Brain pericyte (primary cell): ENCODE measurements at regions not wholly inside any gene's neighbourhood (a gene's known extent, or its start where the extent isn't known, plus 50 kb on each side); places are given as distances from the start of the nearest gene placed in this dataset.
"Not testable (repeated sequence)": the region's sequence is repeated elsewhere in the genome, so short reads cannot be mapped to it uniquely, and the experiment has no call there.

Experiments used
- DNase-seq: peaks from one replicate; pipeline ENCODE4 v3.0.0-alpha.2; 2012; ENCODE audit warnings: low read depth, low spot score

DNA sequence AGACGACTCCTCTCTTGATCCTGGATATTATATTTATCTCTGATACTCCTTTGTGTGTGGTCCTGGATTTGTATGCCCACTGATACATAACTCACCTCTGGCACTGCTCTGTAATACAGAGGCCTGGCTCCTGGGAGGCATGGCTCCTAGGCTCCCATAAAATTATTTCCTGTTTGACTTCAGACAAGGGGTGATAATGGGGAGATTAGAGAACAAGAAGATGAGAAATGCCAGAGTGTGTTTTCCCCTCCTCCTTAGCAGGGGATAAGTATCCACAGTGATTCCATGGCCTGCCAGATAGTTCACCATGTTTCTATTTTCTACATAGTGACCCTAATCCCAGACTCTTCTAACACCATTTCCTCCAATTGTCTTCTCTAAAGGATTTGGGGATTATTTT is 165.7 kb upstream of the PLSCR5 start:
- DNase-seq: no peak

DNA sequence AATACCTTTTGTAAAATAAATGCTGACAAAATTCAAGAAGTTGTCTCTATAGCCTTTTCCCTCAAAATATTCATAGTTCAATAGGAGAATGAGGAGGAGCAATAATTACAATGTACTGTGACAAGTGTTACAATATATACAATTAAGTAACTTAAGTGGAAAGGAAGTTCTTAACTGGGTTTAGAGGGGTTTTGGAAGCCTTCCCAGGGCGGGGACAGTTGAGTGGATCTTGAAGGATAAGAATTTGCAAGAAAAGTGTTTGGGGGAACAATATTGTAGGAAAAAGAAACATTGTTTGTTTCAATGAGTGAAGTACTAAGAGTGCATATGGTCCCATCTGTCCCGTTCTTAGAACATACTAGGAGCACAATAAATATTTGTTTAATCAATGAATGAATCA is 165.2 kb upstream of the PLSCR5 start:
- no peak for DNase-seq

DNA sequence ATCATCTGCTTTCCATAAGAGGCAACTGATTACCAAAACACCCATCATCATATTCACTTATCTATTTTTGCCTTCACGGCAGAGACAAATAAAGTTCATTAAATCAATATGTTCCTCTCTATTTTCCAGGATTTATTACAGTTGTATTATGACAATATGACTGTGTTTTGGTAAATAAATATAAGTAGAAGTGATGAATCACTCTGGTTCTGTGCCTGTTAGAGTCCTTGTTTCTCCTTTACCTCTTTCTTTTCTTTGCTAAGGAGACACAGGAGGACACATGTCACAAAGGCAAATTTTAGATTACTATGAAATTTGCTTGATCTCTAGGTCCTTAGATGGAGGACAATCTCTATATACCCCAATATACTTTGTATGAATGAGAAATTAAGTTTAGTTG is 152.6 kb upstream of the PLSCR5 start:
- DNase-seq: no peak

DNA sequence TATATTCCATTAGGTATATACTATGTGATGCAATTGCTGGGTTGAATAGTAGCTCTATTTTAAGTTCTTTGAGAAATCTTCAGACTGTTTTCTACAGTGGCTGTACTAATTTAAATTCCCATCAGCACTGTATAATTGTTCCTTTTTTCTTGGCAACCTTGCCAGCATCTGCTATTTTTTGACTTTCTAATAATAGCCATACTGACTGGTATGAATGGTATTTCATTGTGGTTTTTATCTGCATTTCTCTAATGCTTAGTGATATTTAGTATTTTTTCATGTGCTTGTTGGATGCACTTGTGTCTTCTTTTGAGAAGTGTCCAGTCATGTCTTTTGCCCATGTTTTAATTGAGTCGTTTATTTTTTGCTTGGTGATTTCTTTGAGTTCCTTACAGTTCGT is 145.1 kb upstream of the PLSCR5 start:
- no peak for DNase-seq

DNA sequence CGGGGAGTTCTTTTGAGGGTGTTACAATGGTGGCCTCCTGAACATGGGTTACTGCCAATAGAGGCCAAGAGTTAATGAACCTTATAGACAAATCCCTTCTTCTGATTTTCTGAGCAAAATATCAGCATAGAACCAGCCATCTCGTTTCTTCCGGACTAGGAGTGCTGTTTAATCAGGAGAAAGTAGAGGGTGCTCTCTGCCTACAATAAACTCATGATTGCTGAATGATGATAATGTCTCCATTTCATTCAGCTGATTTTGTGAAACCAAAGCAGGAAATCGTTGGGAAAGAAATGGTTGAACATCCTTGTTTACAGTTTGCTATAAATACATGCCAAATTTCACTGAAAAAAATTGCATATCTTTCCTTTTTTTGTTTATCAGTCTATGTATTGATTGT is 142.8 kb upstream of the PLSCR5 start:
- DNase-seq: peak; percentile 64

DNA sequence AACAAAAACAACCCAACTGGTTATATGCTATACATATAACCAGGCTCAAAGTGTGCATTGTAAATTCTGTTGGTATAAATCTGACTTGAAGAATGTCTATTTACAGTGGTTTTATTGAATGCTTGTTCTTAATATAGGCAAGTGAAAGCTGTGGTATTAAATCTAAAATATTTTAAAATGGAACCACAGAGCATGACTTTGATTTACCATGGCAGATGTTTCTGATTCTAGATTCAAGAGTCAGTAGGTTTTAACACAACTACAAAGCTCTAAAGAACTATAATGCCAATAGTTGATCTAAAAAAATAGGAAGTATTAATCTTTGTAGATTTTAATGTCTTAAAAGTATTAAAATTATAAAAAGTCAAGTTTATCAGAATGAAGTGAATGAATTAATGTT is 141.9 kb upstream of the PLSCR5 start:
- no peak for DNase-seq

DNA sequence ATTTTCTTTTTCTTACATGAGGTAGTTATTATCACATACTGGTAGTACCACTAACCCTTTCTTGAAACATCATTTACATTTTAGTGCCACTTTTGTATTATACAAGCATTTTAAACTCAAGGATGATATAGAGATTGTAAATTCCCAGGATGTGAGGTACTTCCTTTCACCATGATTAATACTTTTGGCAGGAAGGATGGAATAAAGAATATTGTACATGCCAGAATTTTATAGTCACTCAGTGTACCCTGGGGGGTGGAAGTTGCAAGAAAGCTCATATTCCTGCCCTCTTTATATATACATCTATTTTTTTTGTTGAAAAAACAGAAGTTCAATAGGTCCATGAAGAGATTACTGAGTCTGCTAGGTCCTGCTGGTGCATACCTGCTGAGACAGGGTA is 141.0 kb upstream of the PLSCR5 start:
- peak; percentile 45 for DNase-seq

DNA sequence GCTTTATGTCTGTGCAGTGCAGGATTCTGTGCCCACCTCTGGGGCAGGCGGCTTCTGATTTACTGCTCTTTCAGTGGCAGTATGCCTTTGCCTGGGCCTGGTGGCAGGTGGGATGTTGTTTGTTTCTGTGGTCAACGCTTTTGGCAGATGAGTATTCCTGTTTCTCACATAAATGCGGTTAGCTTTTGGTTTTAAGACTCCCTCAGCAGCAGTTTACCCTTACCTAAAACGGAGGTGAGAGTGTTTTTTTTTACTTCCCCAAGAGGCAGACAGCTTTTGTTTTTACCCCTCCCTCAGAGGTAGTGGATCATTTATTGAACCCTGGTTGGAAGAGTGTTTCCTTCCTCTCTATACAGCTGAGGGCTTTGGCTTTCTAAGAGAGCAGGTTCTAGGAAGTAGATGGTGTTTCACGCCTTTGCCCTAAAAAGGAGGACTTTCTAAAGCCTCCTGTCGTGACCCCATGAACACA is 134.1 kb upstream of the PLSCR5 start:
- no peak for DNase-seq

DNA sequence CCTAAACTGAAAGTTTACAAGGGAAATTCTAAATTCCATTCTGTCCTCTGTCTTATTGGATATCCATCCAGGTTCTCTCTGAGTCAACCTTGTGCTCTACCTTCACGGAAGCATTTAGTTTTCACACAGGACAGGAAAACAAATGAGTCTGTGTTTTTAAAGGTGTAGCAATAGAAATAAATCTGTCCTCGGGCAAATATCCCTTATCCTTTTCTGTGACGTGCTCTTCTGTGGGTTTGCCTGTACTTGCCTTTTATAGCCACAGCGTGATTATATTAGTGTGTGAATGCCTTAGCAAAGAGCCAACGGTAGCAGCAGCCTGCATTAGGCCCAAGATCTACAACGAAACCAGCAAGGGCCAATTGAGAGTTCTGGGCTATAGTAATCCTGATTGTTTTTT is 127.2 kb upstream of the PLSCR5 start:
- DNase-seq: no peak

DNA sequence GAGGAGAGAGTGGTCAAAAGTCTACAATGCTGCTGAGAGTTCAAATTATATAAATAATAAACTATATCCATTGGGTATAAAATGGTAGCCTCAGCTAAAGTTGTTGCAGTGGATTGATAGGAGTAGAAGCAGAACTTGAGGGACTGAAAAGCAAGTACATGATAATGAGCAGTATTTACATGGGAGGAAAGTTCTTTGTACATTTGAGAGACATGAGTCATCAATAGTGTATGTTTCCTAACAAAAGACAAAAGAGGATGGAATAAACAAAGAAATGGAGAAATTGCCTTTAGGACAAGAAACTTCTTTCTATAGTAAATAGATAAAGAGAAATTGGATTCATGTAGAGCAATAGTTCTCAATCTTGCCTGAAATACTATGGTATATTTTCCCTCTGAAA is 110.0 kb upstream of the PLSCR5 start:
- DNase-seq: no peak

DNA sequence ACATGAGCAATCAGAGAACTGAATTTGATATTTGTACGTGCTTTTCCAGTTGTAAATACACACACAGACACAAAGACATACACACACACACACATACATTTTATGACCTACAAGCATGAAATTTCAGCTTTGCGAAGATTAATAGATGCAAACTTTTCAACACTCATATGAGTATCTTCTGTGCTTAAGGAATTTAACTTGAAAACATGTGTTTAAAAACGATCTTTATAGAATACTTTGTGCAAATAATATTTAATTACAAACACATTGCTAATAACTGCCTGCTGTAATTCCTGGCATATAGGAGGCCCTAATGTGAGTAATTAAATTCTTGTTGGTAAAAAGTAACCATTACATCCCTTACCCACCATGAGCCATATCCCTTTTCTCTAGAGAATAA is 107.7 kb upstream of the PLSCR5 start:
- DNase-seq: no peak

DNA sequence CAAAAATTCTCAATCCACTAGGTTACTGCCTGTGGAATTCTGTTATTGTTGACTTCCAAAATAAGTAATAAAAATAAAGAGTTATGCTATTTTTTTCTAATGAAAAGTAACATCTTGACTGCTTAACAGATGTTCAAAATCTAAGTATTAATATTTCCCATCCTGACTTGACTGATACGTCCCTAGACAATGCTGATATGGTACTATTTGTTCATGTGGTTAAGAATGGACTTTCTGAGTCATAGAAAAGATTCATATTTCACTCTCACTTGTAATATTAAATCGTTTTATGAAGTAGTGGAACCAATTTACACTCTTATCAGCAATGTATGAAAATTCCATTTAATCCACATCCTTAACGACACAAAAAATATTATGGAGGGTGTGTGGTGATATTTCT is 104.8 kb upstream of the PLSCR5 start:
- no peak for DNase-seq

DNA sequence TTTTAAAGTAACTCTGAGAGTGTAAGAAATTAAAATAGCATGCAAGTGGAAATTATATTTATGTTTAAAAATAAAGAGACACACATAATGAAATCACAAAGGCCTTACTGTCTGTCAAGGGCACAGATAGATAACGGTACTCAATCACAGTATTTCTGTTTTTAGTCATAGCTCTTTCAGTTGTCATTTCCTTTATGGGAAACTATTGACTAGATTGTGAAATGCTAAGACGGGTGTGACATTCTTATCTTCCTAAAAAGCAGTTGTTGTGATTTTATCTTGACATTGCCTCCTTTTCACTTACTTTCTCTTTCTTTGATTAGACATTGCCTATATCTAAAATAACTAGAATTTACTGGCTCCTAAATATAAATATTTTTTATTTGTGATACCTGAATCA is 100.1 kb upstream of the PLSCR5 start:
- DNase-seq: no peak

DNA sequence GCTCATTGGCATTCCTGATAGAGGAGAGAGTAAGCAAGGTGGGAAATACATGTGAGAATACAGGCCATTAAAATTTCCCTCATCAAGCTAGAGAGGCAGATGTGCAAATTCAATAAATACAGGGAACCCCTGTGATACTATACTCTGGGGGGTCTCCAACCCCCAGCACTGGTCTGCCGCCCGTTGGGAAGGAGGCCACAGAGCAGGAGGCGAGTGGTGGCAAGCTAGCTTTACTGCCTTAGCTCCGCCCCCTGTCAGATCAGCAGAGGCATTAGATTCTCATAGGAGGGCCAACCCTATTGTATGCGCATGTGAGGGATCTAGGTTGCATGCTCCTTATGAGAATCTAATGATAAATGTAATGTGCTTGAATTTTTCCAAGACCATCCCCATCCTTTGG is 97.1 kb upstream of the PLSCR5 start:
- no peak for DNase-seq

DNA sequence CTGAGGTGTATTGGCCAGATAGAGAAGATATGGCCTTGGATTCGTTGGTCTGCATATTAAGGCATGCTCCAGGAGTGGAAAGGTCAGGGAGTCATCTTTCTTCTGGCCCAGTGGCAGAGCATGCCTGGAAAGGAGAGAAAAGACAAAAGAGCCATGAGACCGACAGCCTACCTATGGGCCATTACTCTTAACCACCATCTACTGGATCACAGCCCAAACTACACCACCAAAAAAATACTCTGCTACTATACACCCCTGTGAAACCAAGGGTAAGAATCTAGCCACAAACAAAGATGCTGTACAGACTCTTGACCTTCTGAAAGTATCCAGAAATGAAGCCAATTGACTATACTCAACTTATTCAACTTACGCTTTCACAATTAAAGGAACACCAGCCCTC is 96.1 kb upstream of the PLSCR5 start:
- no peak for DNase-seq

DNA sequence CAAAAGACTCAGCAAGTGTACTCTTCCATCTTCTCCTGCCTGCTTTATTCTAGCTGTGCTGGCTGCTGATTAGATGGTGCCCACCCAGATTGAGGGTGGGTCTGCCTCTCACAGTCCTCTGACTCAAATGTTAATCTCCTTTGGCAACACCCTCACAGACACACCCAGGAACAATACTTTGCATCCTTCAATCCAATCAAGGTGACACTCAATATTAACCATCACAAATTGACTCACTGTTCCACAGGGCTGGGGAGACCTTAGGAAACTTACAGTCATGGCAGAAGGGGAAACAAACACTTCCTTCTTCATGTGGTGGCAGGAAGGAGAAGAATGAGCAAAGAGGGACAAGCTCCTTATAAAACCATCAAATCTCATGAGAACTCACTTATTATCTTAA is 94.9 kb upstream of the PLSCR5 start:
- not testable (repeated sequence) for DNase-seq

DNA sequence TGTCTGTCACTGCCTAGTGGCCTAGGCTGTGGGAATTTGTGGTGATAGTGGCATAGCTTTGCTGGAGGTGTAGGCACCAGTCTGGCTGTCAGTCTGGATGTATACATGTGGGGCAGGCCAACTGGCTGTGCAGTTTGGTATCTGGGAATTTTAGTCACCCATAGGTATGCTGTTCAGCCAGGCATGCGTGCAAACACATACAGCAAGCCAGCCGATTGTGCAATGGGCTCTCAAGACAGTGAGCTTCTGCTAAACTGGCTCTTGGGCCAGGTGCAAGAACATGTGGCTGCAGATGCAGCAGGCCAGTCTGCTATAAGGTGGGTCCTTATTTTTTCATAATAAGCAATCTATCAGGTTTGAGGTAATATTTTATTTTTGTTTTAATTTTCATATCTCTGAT is 87.1 kb upstream of the PLSCR5 start:
- DNase-seq: no peak

DNA sequence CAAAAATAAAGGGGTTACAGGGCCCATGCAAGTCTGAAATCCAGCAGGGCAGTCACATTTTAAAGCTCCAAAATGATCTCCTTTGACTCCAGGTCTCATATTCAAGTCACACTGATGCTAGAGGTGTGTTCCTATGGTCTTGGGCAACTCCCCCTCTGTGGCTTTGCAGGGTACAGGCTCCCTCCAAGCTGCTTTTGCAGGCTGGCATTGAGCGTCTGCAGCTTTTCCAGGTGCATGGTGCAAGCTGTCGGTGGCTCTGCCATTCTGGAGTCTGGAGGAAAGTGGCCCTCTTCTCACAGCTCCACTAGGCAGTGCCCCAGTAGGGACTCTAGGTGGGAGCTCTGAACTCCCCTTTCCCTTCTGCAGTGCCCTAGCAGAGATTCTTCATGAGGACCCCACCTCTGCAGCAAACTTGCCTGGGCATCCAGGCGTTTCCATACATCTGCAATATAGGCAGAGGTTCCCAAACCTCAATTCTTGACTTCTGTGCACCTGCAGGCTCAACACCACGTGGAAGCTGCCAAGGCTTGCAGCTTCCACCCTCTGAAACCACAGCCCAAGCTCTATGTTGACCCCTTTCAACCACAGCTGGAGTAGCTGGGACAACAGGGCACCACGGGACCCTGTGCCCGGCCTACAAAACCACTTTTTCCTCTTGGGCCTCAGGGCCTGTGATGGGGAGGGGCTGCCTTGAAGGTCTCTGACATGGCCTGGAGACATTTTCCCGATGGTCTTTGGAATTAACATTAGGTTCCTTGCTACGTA is 80.1 kb upstream of the PLSCR5 start:
- no peak for DNase-seq

DNA sequence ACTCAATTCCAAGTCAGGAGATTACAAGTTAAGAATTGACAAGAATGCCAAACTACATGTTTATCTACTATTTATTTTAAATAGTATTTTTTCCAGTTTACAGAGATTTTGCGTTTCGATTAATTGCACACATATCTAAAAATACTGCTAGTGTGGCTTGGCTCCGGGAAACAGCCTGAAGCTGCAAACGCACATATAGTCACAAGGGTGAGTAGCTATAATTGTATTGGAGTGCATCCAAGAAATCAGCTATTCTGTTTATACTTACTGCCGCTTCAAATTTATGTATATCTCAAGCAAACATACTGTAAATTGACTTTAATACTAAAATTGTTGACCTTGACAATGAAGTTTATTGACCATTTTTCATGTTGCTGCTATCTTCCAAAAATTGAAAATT is 77.0 kb upstream of the PLSCR5 start:
- DNase-seq: peak; percentile 15

DNA sequence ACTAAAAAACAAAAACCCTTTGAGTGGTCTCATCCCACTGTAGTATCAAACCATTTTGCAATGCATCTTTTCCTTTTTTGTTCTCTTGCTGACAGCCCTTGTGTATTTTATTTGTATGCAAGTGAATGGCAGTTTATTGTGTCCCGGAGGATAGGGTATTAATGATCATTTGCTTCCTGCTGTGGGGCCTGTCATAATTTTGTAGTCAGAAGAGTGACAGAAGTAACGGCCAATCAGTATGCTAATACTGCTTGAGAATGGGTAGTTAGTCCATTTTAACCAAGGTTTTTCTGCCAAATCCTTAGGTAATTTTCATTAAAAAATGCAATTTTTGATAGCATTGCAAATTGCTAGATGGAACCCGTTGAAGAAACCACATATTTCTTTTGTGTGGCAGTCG is 75.5 kb upstream of the PLSCR5 start:
- DNase-seq: no peak

DNA sequence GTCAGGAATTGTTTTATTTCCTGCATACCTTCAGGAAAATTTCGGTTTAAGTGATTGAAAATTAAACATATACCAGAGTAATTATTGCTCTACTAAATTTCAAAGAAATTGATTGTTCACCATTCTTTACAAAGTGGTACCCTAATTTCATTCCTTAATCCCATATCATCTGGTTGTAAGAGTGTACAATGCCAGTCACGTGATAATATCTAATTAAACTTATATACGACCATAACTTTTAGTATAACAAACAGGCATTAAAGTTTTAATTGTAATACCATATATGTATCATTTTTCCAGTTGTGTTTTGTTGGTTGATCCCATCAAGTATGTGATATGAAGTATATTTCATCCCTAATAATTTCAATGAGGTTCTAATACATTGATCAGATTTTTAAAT is 74.8 kb upstream of the PLSCR5 start:
- DNase-seq: no peak

DNA sequence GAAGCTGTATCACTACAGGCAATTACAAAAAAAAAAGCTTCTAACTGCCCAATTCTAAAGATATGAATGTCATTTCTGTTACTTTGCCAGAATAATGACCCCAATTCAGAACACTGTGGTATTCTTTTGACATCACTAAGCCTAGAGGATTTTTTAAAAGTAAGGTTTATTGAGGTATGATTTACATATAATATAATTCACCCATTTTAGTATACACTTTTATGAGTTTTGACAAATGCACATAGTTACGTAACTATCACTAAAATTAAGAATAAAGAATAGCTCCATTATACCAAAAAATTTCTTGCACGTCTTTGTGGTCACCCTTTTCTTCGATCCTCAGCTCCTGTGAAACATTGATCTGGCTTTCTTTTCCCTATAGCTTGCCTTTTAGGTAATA is 74.0 kb upstream of the PLSCR5 start:
- DNase-seq: no peak

DNA sequence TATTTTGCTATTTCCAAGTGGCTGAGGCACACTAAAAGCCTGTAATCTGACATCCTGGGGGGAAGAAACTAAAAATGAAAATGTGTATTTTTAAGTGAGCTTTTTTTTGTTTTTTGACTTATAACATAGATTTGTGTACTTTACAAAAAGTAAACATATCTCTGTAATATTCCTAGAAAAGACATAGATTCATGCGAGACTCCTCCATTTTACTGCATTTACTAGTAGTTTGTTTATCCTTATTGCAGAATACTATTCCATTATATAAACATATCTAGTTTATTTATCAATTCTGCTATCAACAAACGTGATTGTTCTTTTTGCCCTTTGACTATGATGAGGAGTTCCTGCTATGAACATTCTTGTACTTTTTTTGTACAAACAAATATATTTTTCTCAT is 67.8 kb upstream of the PLSCR5 start:
- DNase-seq: no peak

DNA sequence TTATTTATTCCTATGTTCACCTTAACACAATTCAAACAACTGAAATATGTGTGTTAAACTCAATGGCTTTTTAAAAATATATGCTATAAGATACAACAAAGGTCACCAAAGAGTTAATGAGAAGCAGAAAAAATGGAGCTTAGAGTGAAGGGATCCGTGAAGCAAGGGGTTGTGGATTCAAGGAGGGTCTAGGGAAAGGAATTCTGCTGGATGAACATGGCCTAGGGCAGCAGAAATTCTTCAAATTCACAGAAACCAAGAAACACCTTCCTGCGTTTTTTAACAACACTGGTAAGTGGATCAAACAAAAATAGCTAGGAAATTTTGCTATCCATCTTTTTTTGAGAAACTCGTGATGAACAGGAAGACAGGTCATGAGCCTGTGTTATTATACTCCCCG is 59.3 kb upstream of the PLSCR5 start:
- no peak for DNase-seq
